ENCODE measurements at regions not wholly inside any gene's neighbourhood (a gene's known extent, or its start where the extent isn't known, plus 50 kb on each side); places are given as distances from the start of the nearest gene placed in this dataset.
"Not testable (repeated sequence)": the region's sequence is repeated elsewhere in the genome, so short reads cannot be mapped to it uniquely, and the experiment has no call there.

- DNase-seq (no peak), ATAC-seq (ENCODE audit: low read depth) (no peak)
- Mint-ChIP-seq H3K27me3 (peaks cover 3% of the 10 kb centered on the region), H3K4me3 (no peak overlapping the region), H3K9me3 (peaks cover 3% of the 10 kb centered on the region), H3K27ac (no peak overlapping the region), H3K4me1 (peaks cover 4% of the 10 kb centered on the region), H3K36me3 (no peaks in the 10 kb centered on the region)
- POLR2A ChIA-PET = no interaction called here
Measured at GRCh38 chr1:94769551-94769950, 50.6 kb upstream of the SLC44A3 start.

GRCh38 chr1:94768036-94768435 is 52.1 kb upstream of the SLC44A3 start:
- ATAC-seq (ENCODE audit: low read depth) (no peak), DNase-seq (no peak)
- Mint-ChIP-seq H3K4me3 (no peak overlapping the region), H3K9me3 (peaks cover 5% of the 10 kb centered on the region), H3K36me3 (no peaks in the 10 kb centered on the region), H3K27ac (no peak overlapping the region), H3K27me3 (peaks cover 3% of the 10 kb centered on the region), H3K4me1 (peaks cover 3% of the 10 kb centered on the region)
- POLR2A ChIA-PET = no interaction called here

- H3K9me3 Mint-ChIP-seq = peaks cover 6% of the 10 kb centered on the region
- peaks cover 11% of the 10 kb centered on the region for H3K27me3 Mint-ChIP-seq
- no peaks in the 10 kb centered on the region for H3K36me3 Mint-ChIP-seq
- H3K27ac Mint-ChIP-seq = no peak overlapping the region
- no peak for DNase-seq
- POLR2A ChIA-PET = no interaction called here
- H3K4me3 Mint-ChIP-seq = no peak overlapping the region
- no peaks in the 10 kb centered on the region for H3K4me1 Mint-ChIP-seq
- ATAC-seq (ENCODE audit: low read depth) = no peak
Measured at GRCh38 chr1:94765958-94766357, 54.2 kb upstream of the SLC44A3 start.

GRCh38 chr1:94759188-94759587 is 61.0 kb upstream of the SLC44A3 start:
- ATAC-seq (ENCODE audit: low read depth) (no peak), DNase-seq (no peak)
- Mint-ChIP-seq H3K9me3 (peaks cover 4% of the 10 kb centered on the region), H3K36me3 (no peaks in the 10 kb centered on the region), H3K27me3 (peaks cover 19% of the 10 kb centered on the region), H3K4me3 (no peak overlapping the region), H3K4me1 (peaks cover 6% of the 10 kb centered on the region), H3K27ac (no peak overlapping the region)
- POLR2A ChIA-PET = no interaction called here

GRCh38 chr1:94757931-94758330 is 62.2 kb upstream of the SLC44A3 start:
- Mint-ChIP-seq H3K9me3 (peaks cover 3% of the 10 kb centered on the region), H3K4me1 (peaks cover 6% of the 10 kb centered on the region), H3K4me3 (no peak overlapping the region), H3K27ac (no peak overlapping the region), H3K27me3 (peaks cover 18% of the 10 kb centered on the region), H3K36me3 (no peaks in the 10 kb centered on the region)
- DNase-seq (no peak), ATAC-seq (ENCODE audit: low read depth) (no peak)
- POLR2A ChIA-PET = no interaction called here

- POLR2A ChIA-PET = interaction anchor here (0.7 kb wide), 1 partner anchor 53 kb away, joined by 3 read pairs; no protein-coding TSS in a partner anchor
- peaks cover 6% of the 10 kb centered on the region for H3K4me1 Mint-ChIP-seq
- no peak overlapping the region for H3K27ac Mint-ChIP-seq
- no peaks in the 10 kb centered on the region for H3K36me3 Mint-ChIP-seq
- ATAC-seq (ENCODE audit: low read depth) (no peak), DNase-seq (no peak)
- peaks cover 11% of the 10 kb centered on the region for H3K27me3 Mint-ChIP-seq
- no peak overlapping the region for H3K4me3 Mint-ChIP-seq
- peaks cover 5% of the 10 kb centered on the region for H3K9me3 Mint-ChIP-seq
Measured at GRCh38 chr1:94755675-94756074, 64.5 kb upstream of the SLC44A3 start.

- H3K4me1 Mint-ChIP-seq; POLR2A ChIA-PET; DNase-seq; H3K9me3 Mint-ChIP-seq; H3K27ac Mint-ChIP-seq; H3K4me3 Mint-ChIP-seq; ATAC-seq (ENCODE audit: low read depth); H3K36me3 Mint-ChIP-seq: not testable (repeated sequence)
- peaks cover 12% of the 10 kb centered on the region for H3K27me3 Mint-ChIP-seq
Measured at GRCh38 chr1:94755016-94755415, 65.1 kb upstream of the SLC44A3 start.

- POLR2A ChIA-PET = no interaction called here
- no peak for ATAC-seq (ENCODE audit: low read depth)
- Mint-ChIP-seq H3K4me1 (peaks cover 6% of the 10 kb centered on the region), H3K36me3 (peaks cover 2% of the 10 kb centered on the region), H3K27me3 (peaks cover 11% of the 10 kb centered on the region), H3K4me3 (no peak overlapping the region), H3K27ac (no peak overlapping the region), H3K9me3 (peaks cover 4% of the 10 kb centered on the region)
- DNase-seq = no peak
Measured at GRCh38 chr1:94754570-94754969, 65.6 kb upstream of the SLC44A3 start.

- Mint-ChIP-seq H3K9me3 (peaks cover 4% of the 10 kb centered on the region), H3K27me3 (peaks cover 8% of the 10 kb centered on the region), H3K4me3 (no peak overlapping the region), H3K36me3 (peaks cover 2% of the 10 kb centered on the region), H3K4me1 (peaks cover 6% of the 10 kb centered on the region), H3K27ac (no peak overlapping the region)
- POLR2A ChIA-PET = no interaction called here
- ATAC-seq (ENCODE audit: low read depth) (no peak), DNase-seq (no peak)
Measured at GRCh38 chr1:94754095-94754494, 66.1 kb upstream of the SLC44A3 start.

- Mint-ChIP-seq H3K4me1 (peaks cover 6% of the 10 kb centered on the region), H3K27me3 (peaks cover 8% of the 10 kb centered on the region), H3K4me3 (no peak overlapping the region), H3K9me3 (peaks cover 5% of the 10 kb centered on the region), H3K27ac (no peak overlapping the region), H3K36me3 (peaks cover 2% of the 10 kb centered on the region)
- POLR2A ChIA-PET = no interaction called here
- no peak for DNase-seq
- ATAC-seq (ENCODE audit: low read depth) = no peak
Measured at GRCh38 chr1:94753171-94753972, 66.8 kb upstream of the SLC44A3 start.

- H3K27me3 Mint-ChIP-seq = peaks cover 11% of the 10 kb centered on the region
- H3K4me3 Mint-ChIP-seq; ATAC-seq (ENCODE audit: low read depth); H3K36me3 Mint-ChIP-seq; DNase-seq; H3K4me1 Mint-ChIP-seq; H3K27ac Mint-ChIP-seq; POLR2A ChIA-PET; H3K9me3 Mint-ChIP-seq: not testable (repeated sequence)
Measured at GRCh38 chr1:94751483-94751882, 68.7 kb upstream of the SLC44A3 start.

- H3K4me3 Mint-ChIP-seq = no peak overlapping the region
- H3K4me1 Mint-ChIP-seq = peaks cover 1% of the 10 kb centered on the region
- POLR2A ChIA-PET = no interaction called here
Measured at GRCh38 chr1:94746635-94747525, 73.3 kb upstream of the SLC44A3 start.

GRCh38 chr1:94745742-94746141 is 74.4 kb upstream of the SLC44A3 start:
- ATAC-seq (ENCODE audit: low read depth) (no peak), DNase-seq (no peak)
- peaks cover 6% of the 10 kb centered on the region for H3K4me1 Mint-ChIP-seq
- peaks cover 2% of the 10 kb centered on the region for H3K36me3 Mint-ChIP-seq
- no peak overlapping the region for H3K27ac Mint-ChIP-seq
- H3K27me3 Mint-ChIP-seq = peaks cover 9% of the 10 kb centered on the region
- peaks cover 1% of the 10 kb centered on the region for H3K9me3 Mint-ChIP-seq
- no peak overlapping the region for H3K4me3 Mint-ChIP-seq
- POLR2A ChIA-PET = no interaction called here

More at GRCh38 chr1:94746635-94747525, 73.3 kb upstream of the SLC44A3 start:
- Mint-ChIP-seq H3K9me3 (peaks cover 5% of the 10 kb centered on the region), H3K36me3 (peaks cover 2% of the 10 kb centered on the region), H3K27ac (no peak overlapping the region), H3K27me3 (peaks cover 9% of the 10 kb centered on the region)
- no peak for DNase-seq
- ATAC-seq (ENCODE audit: low read depth) = no peak

GRCh38 chr1:94743862-94744261 is 76.3 kb upstream of the SLC44A3 start:
- DNase-seq (no peak), ATAC-seq (ENCODE audit: low read depth) (no peak)
- H3K27me3 Mint-ChIP-seq = peaks cover 9% of the 10 kb centered on the region
- H3K36me3 Mint-ChIP-seq = no peaks in the 10 kb centered on the region
- H3K27ac Mint-ChIP-seq = no peak overlapping the region
- H3K9me3 Mint-ChIP-seq = no peaks in the 10 kb centered on the region
- H3K4me3 Mint-ChIP-seq = no peak overlapping the region
- peaks cover 6% of the 10 kb centered on the region for H3K4me1 Mint-ChIP-seq
- POLR2A ChIA-PET = no interaction called here
